Vagina (tissue), 2 donors: ENCODE measurements at regions not wholly inside any gene's neighbourhood (a gene's known extent, or its start where the extent isn't known, plus 50 kb on each side); places are given as distances from the start of the nearest gene placed in this dataset.

Experiments used
- DNase-seq, 2 donors: peaks; one replicate each; pipeline ENCODE4 v3.0.0-alpha.2; 2017; ENCODE audit errors: extremely low spot score in 2 of 2
- H3K27ac ChIP-seq: fragments of 200-600 bp; sonication (generic); one replicate; pipeline ENCODE4 v1.5.1; 2019
- H3K27me3 ChIP-seq: fragments of 200-600 bp; sonication (generic); one replicate; pipeline ENCODE4 v1.5.1; 2019
- H3K36me3 ChIP-seq, 2 donors: fragments of 200-600 bp; sonication (generic); one replicate each; pipeline ENCODE4 v1.5.1; 2017 to 2019
- H3K4me1 ChIP-seq: fragments of 200-600 bp; sonication (generic); one replicate; pipeline ENCODE4 v1.5.1; 2019
- H3K4me3 ChIP-seq, 2 donors: fragments of 200-600 bp; sonication (generic); 1 replicate in 1 of 2; 2 replicates in 1 of 2; pipeline ENCODE4 v1.5.1; 2016 to 2019
- H3K9me3 ChIP-seq: fragments of 200-600 bp; sonication (generic); one replicate; pipeline ENCODE4 v1.5.1; 2019
- POLR2A ChIP-seq, 2 donors: fragments of 450-650 bp; IDR thresholded peaks; one replicate each; pipeline ENCODE4 v1.6.1; 2017; ENCODE audit warnings: antibody characterized with exemption in 2 of 2, mild to moderate bottlenecking in 2 of 2, moderate library complexity in 2 of 2
- POLR2AphosphoS5 ChIP-seq, 2 donors: sonication (generic); formaldehyde crosslinking; IDR thresholded peaks; one replicate each; pipeline ENCODE4 v1.9.0; 2017; ENCODE audit warnings: antibody characterized with exemption in 2 of 2, mild to moderate bottlenecking in 2 of 2, low read depth in 1 of 2; ENCODE audit not compliant: insufficient read depth in 1 of 2
- intact Hi-C: fragments of 100-400 bp; cut with DNase I; formaldehyde crosslinking; loops from one replicate; pipeline ENCODE4 v1.15.1; 2023
- TF ChIP-seq, protein P1 (sequence below), 3 experiments: fragments of 450-650 bp in 2 of 3; fragments of 200-600 bp in 1 of 3; sonication (generic) in 1 of 3; IDR thresholded peaks; one replicate each; pipeline ENCODE4 v1.5.1; 2017 to 2019; ENCODE audit warnings: antibody characterized with exemption in 3 of 3, mild to moderate bottlenecking in 2 of 3, moderate library complexity in 2 of 3

DNA sequence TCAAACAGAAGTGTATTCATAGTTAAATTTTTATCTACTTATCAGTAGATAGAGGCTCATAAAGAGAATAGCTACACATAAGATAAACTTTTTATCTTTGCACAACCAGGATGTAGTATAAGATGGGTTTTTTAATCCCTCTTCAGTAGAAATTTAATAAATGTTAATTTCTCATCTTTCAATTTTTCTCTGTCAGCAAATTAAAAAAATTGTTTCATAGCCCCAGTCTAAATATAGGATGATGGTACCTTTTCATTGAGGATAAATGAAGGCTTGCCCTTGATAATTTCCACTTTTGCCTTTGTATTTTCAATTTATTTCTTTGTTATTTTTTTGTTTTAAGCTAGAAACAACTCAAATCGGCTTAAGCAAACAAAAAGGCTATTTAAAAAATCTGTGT, 251.2 kb upstream of the NOX3 start:
- Histone ChIP-seq H3K4me1 (no peaks in the 10 kb centered on the region), H3K36me3 (no peaks in the 10 kb centered on the region), H3K4me3 (no peak overlapping the region), H3K9me3 (no peaks in the 10 kb centered on the region), H3K27ac (no peak overlapping the region), H3K27me3 (no peaks in the 10 kb centered on the region)
- intact Hi-C loops = no loop called here
- DNase-seq = no peak
- TF ChIP-seq POLR2A (IDR thresholded peaks at IDR 0.05) = no peak
- TF ChIP-seq, protein P1, sequence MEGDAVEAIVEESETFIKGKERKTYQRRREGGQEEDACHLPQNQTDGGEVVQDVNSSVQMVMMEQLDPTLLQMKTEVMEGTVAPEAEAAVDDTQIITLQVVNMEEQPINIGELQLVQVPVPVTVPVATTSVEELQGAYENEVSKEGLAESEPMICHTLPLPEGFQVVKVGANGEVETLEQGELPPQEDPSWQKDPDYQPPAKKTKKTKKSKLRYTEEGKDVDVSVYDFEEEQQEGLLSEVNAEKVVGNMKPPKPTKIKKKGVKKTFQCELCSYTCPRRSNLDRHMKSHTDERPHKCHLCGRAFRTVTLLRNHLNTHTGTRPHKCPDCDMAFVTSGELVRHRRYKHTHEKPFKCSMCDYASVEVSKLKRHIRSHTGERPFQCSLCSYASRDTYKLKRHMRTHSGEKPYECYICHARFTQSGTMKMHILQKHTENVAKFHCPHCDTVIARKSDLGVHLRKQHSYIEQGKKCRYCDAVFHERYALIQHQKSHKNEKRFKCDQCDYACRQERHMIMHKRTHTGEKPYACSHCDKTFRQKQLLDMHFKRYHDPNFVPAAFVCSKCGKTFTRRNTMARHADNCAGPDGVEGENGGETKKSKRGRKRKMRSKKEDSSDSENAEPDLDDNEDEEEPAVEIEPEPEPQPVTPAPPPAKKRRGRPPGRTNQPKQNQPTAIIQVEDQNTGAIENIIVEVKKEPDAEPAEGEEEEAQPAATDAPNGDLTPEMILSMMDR (IDR thresholded peaks at IDR 0.05) = no peak
- TF ChIP-seq POLR2AphosphoS5 (IDR thresholded peaks at IDR 0.05; ENCODE audit: insufficient read depth in 1 of 2, low read depth in 1 of 2) = no peak

DNA sequence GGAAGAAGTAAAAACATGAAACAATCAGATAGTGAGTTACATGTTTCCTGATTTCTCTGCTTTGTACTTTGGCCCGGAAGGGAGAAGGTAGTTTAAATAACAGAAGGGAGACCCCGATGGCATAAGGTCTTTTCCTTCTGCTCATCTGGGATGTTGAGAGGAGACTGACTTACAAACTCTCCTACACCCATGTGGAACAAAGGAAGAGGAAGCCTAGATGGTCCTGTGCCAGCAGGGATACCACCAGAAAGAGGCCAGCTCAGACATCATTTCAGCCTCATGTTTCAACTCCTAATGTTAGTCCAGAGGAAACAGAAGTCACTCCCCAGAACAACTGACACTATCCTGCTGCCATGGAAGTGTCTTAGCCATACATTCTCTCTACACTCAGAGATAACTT, 250.7 kb upstream of the NOX3 start:
- DNase-seq = no peak
- intact Hi-C loops = no loop called here
- TF ChIP-seq POLR2AphosphoS5 (IDR thresholded peaks at IDR 0.05; ENCODE audit: insufficient read depth in 1 of 2, low read depth in 1 of 2) (no peak), POLR2A (IDR thresholded peaks at IDR 0.05) (no peak)
- TF ChIP-seq, protein P1 (IDR thresholded peaks at IDR 0.05) = no peak
- Histone ChIP-seq H3K4me3 (no peak overlapping the region), H3K9me3 (no peaks in the 10 kb centered on the region), H3K4me1 (no peaks in the 10 kb centered on the region), H3K27ac (no peak overlapping the region), H3K27me3 (no peaks in the 10 kb centered on the region), H3K36me3 (no peaks in the 10 kb centered on the region)

DNA sequence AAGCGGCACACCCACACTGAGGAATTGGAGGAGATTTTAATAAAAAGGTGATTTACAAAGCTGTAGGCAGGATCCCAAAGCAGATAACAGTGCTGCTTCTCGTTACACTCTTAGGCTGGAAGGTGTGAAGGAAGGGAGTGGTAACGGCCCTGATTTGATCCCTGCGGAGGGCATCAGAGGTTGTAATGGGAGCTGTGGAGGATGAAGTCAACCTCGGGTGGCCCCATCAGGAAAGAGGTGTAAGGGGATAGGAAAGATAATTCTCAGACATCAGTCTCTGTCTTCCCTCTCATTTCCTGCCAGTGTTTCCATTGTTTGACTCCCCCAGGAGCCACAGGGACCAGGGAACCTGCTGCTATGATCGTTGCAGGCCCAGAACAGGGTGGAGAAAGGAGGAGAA, 245.7 kb upstream of the NOX3 start:
- Histone ChIP-seq H3K4me3 (no peak overlapping the region), H3K27me3 (no peaks in the 10 kb centered on the region), H3K27ac (no peak overlapping the region), H3K36me3 (no peaks in the 10 kb centered on the region), H3K9me3 (no peaks in the 10 kb centered on the region), H3K4me1 (no peaks in the 10 kb centered on the region)
- TF ChIP-seq POLR2AphosphoS5 (IDR thresholded peaks at IDR 0.05; ENCODE audit: insufficient read depth in 1 of 2, low read depth in 1 of 2) = no peak
- TF ChIP-seq, protein P1 (IDR thresholded peaks at IDR 0.05) = no peak
- no peak for TF ChIP-seq POLR2A (IDR thresholded peaks at IDR 0.05)
- intact Hi-C loops = no loop called here
- no peak for DNase-seq

DNA sequence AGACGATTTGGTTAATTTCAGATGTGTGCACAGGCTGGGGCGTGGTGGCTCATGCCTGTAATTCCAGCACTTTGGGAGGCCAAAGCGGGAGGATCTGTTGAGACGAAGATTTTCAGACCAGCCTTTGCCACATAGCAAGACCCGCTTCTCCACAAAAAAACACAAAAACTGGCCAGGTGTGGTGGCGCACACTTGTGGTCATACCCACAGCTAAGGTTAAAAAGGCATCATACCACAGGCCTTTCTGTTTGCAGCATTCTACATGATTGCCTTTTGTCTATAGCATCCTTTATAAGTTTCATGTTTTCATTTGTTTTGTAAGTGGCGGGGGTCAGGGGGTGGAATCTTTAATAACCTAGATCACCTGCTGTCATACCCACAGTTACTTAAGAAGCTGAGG, 239.9 kb upstream of the NOX3 start:
- no peaks in the 10 kb centered on the region for H3K9me3 ChIP-seq
- no peaks in the 10 kb centered on the region for H3K27me3 ChIP-seq
- H3K36me3 ChIP-seq = no peaks in the 10 kb centered on the region
- H3K4me1 ChIP-seq = no peaks in the 10 kb centered on the region
- H3K27ac ChIP-seq = no peak overlapping the region
- TF ChIP-seq POLR2A (IDR thresholded peaks at IDR 0.05) = no peak
- no peak for TF ChIP-seq POLR2AphosphoS5 (IDR thresholded peaks at IDR 0.05; ENCODE audit: insufficient read depth in 1 of 2, low read depth in 1 of 2)
- TF ChIP-seq, protein P1 (IDR thresholded peaks at IDR 0.05) = no peak
- intact Hi-C loops = no loop called here
- no peak for DNase-seq
- no peak overlapping the region for H3K4me3 ChIP-seq

DNA sequence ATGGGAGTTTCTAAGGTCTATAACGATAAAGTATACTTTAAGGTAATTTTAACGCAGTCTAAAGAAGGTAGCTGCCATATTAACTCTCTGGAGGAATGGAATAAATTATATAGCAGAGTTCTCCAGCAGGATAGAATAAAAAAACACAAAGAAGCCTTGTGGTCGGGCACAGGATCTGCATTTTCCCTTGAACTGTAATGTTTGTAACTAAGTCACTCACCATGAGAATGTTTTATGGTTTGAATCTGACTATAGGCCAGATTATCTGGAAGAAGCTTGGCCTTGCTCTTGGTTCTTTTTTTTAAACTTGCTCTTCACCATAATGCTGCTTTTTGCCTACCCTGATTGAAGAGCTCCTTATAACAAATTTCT, 238.8 kb upstream of the NOX3 start:
- intact Hi-C loops = no loop called here
- Histone ChIP-seq H3K27me3 (no peaks in the 10 kb centered on the region), H3K36me3 (no peaks in the 10 kb centered on the region), H3K9me3 (no peaks in the 10 kb centered on the region), H3K27ac (no peak overlapping the region), H3K4me3 (no peak overlapping the region), H3K4me1 (no peaks in the 10 kb centered on the region)
- TF ChIP-seq POLR2AphosphoS5 (IDR thresholded peaks at IDR 0.05; ENCODE audit: insufficient read depth in 1 of 2, low read depth in 1 of 2) = no peak
- no peak for TF ChIP-seq POLR2A (IDR thresholded peaks at IDR 0.05)
- TF ChIP-seq, protein P1 (IDR thresholded peaks at IDR 0.05) = no peak
- DNase-seq = no peak
